ENCODE measurements at regions not wholly inside any gene's neighbourhood (a gene's known extent, or its start where the extent isn't known, plus 50 kb on each side); places are given as distances from the start of the nearest gene placed in this dataset.

- H3K9me3 Mint-ChIP-seq = peaks cover 11% of the 10 kb centered on the region
- no peak overlapping the region for H3K4me3 Mint-ChIP-seq
- H3K27me3 Mint-ChIP-seq = no peaks in the 10 kb centered on the region
- H3K36me3 Mint-ChIP-seq = no peaks in the 10 kb centered on the region
- DNase-seq (ENCODE audit: low spot score in 2 of 2) = no peak
- no peaks in the 10 kb centered on the region for H3K4me1 Mint-ChIP-seq
- ATAC-seq (ENCODE audit: low read depth) = no peak
- no peak overlapping the region for H3K27ac Mint-ChIP-seq
These were observed 904.2 kb upstream of the RAG2 start for GRCh38 chr11:37502202-37502601.

- H3K4me3 Mint-ChIP-seq = no peak overlapping the region
- no peaks in the 10 kb centered on the region for H3K36me3 Mint-ChIP-seq
- no peak for DNase-seq (ENCODE audit: low spot score in 2 of 2)
- no peaks in the 10 kb centered on the region for H3K4me1 Mint-ChIP-seq
- no peaks in the 10 kb centered on the region for H3K27me3 Mint-ChIP-seq
- no peak for ATAC-seq (ENCODE audit: low read depth)
- peaks cover 11% of the 10 kb centered on the region for H3K9me3 Mint-ChIP-seq
- no peak overlapping the region for H3K27ac Mint-ChIP-seq
These were observed 902.4 kb upstream of the RAG2 start for GRCh38 chr11:37500425-37500824.

- DNase-seq (ENCODE audit: low spot score in 2 of 2) = no peak
- Mint-ChIP-seq H3K27ac (no peak overlapping the region), H3K9me3 (peaks cover 7% of the 10 kb centered on the region), H3K27me3 (no peaks in the 10 kb centered on the region), H3K4me1 (no peaks in the 10 kb centered on the region), H3K36me3 (no peaks in the 10 kb centered on the region), H3K4me3 (no peak overlapping the region)
- ATAC-seq (ENCODE audit: low read depth) = no peak
These were observed 899.3 kb upstream of the RAG2 start for GRCh38 chr11:37497326-37497725.

GRCh38 chr11:37496201-37496600 lies 898.2 kb upstream of the RAG2 start:
- Mint-ChIP-seq H3K36me3 (no peaks in the 10 kb centered on the region), H3K27me3 (no peaks in the 10 kb centered on the region), H3K9me3 (peaks cover 7% of the 10 kb centered on the region), H3K4me1 (no peaks in the 10 kb centered on the region), H3K27ac (no peak overlapping the region), H3K4me3 (no peak overlapping the region)
- ATAC-seq (ENCODE audit: low read depth) (no peak), DNase-seq (ENCODE audit: low spot score in 2 of 2) (no peak)

- H3K36me3 Mint-ChIP-seq = no peaks in the 10 kb centered on the region
- no peak for ATAC-seq (ENCODE audit: low read depth)
- H3K27ac Mint-ChIP-seq = no peak overlapping the region
- H3K9me3 Mint-ChIP-seq = peaks cover 1% of the 10 kb centered on the region
- H3K4me3 Mint-ChIP-seq = no peak overlapping the region
- H3K4me1 Mint-ChIP-seq = no peaks in the 10 kb centered on the region
- H3K27me3 Mint-ChIP-seq = no peaks in the 10 kb centered on the region
- no peak for DNase-seq (ENCODE audit: low spot score in 2 of 2)
These were observed 886.3 kb upstream of the RAG2 start for GRCh38 chr11:37484298-37484697.

- peaks cover 1% of the 10 kb centered on the region for H3K9me3 Mint-ChIP-seq
- H3K36me3 Mint-ChIP-seq = no peaks in the 10 kb centered on the region
- no peak overlapping the region for H3K4me3 Mint-ChIP-seq
- no peak for ATAC-seq (ENCODE audit: low read depth)
- H3K4me1 Mint-ChIP-seq = no peaks in the 10 kb centered on the region
- no peak overlapping the region for H3K27ac Mint-ChIP-seq
- DNase-seq (ENCODE audit: low spot score in 2 of 2) = no peak
- H3K27me3 Mint-ChIP-seq = no peaks in the 10 kb centered on the region
These were observed 885.7 kb upstream of the RAG2 start for GRCh38 chr11:37483761-37484160.

GRCh38 chr11:37474889-37475288 lies 876.9 kb upstream of the RAG2 start:
- Mint-ChIP-seq H3K9me3 (peaks cover 1% of the 10 kb centered on the region), H3K27ac (no peak overlapping the region), H3K36me3 (no peaks in the 10 kb centered on the region), H3K4me1 (no peaks in the 10 kb centered on the region), H3K4me3 (no peak overlapping the region), H3K27me3 (no peaks in the 10 kb centered on the region)
- ATAC-seq (ENCODE audit: low read depth) = no peak
- DNase-seq (ENCODE audit: low spot score in 2 of 2) = no peak

- no peaks in the 10 kb centered on the region for H3K36me3 Mint-ChIP-seq
- no peak overlapping the region for H3K27ac Mint-ChIP-seq
- H3K9me3 Mint-ChIP-seq = peaks cover 5% of the 10 kb centered on the region
- no peaks in the 10 kb centered on the region for H3K4me1 Mint-ChIP-seq
- no peaks in the 10 kb centered on the region for H3K27me3 Mint-ChIP-seq
- no peak overlapping the region for H3K4me3 Mint-ChIP-seq
- DNase-seq (ENCODE audit: low spot score in 2 of 2) (no peak), ATAC-seq (ENCODE audit: low read depth) (no peak)
These were observed 870.3 kb upstream of the RAG2 start for GRCh38 chr11:37468344-37468743.

GRCh38 chr11:37465221-37465620 lies 867.2 kb upstream of the RAG2 start:
- ATAC-seq (ENCODE audit: low read depth) = no peak
- DNase-seq (ENCODE audit: low spot score in 2 of 2) = no peak
- H3K4me3 Mint-ChIP-seq = no peak overlapping the region

GRCh38 chr11:37459456-37459855 lies 861.4 kb upstream of the RAG2 start:
- no peaks in the 10 kb centered on the region for H3K4me1 Mint-ChIP-seq
- no peak for ATAC-seq (ENCODE audit: low read depth)
- H3K36me3 Mint-ChIP-seq = no peaks in the 10 kb centered on the region
- H3K27ac Mint-ChIP-seq = no peak overlapping the region
- peaks cover 3% of the 10 kb centered on the region for H3K9me3 Mint-ChIP-seq
- no peaks in the 10 kb centered on the region for H3K27me3 Mint-ChIP-seq
- no peak overlapping the region for H3K4me3 Mint-ChIP-seq
- no peak for DNase-seq (ENCODE audit: low spot score in 2 of 2)

More at GRCh38 chr11:37465221-37465620, 867.2 kb upstream of the RAG2 start:
- no peaks in the 10 kb centered on the region for H3K4me1 Mint-ChIP-seq
- H3K27ac Mint-ChIP-seq = no peak overlapping the region
- peaks cover 5% of the 10 kb centered on the region for H3K9me3 Mint-ChIP-seq
- no peaks in the 10 kb centered on the region for H3K27me3 Mint-ChIP-seq
- H3K36me3 Mint-ChIP-seq = no peaks in the 10 kb centered on the region

GRCh38 chr11:37456746-37457145 lies 858.7 kb upstream of the RAG2 start:
- ATAC-seq (ENCODE audit: low read depth) (no peak), DNase-seq (ENCODE audit: low spot score in 2 of 2) (no peak)
- H3K27ac Mint-ChIP-seq = no peak overlapping the region
- H3K4me1 Mint-ChIP-seq = no peaks in the 10 kb centered on the region
- H3K4me3 Mint-ChIP-seq = no peak overlapping the region
- H3K27me3 Mint-ChIP-seq = no peaks in the 10 kb centered on the region
- peaks cover 1% of the 10 kb centered on the region for H3K9me3 Mint-ChIP-seq
- H3K36me3 Mint-ChIP-seq = no peaks in the 10 kb centered on the region

GRCh38 chr11:37451903-37452302 lies 853.9 kb upstream of the RAG2 start:
- H3K36me3 Mint-ChIP-seq = no peaks in the 10 kb centered on the region

GRCh38 chr11:37450613-37451012 lies 852.6 kb upstream of the RAG2 start:
- ATAC-seq (ENCODE audit: low read depth) = no peak
- no peak for DNase-seq (ENCODE audit: low spot score in 2 of 2)
- Mint-ChIP-seq H3K36me3 (no peaks in the 10 kb centered on the region), H3K27ac (no peak overlapping the region), H3K4me3 (no peak overlapping the region), H3K9me3 (peaks cover 2% of the 10 kb centered on the region), H3K27me3 (no peaks in the 10 kb centered on the region), H3K4me1 (no peaks in the 10 kb centered on the region)

More at GRCh38 chr11:37451903-37452302, 853.9 kb upstream of the RAG2 start:
- no peaks in the 10 kb centered on the region for H3K4me1 Mint-ChIP-seq
- no peak overlapping the region for H3K4me3 Mint-ChIP-seq
- DNase-seq (ENCODE audit: low spot score in 2 of 2) = no peak
- H3K27ac Mint-ChIP-seq = no peak overlapping the region
- H3K9me3 Mint-ChIP-seq = peaks cover 2% of the 10 kb centered on the region
- ATAC-seq (ENCODE audit: low read depth) = no peak
- no peaks in the 10 kb centered on the region for H3K27me3 Mint-ChIP-seq

- no peak for ATAC-seq (ENCODE audit: low read depth)
- Mint-ChIP-seq H3K4me3 (no peak overlapping the region), H3K9me3 (peaks cover 2% of the 10 kb centered on the region), H3K36me3 (no peaks in the 10 kb centered on the region), H3K27me3 (no peaks in the 10 kb centered on the region), H3K4me1 (no peaks in the 10 kb centered on the region), H3K27ac (no peak overlapping the region)
- no peak for DNase-seq (ENCODE audit: low spot score in 2 of 2)
These were observed 851.1 kb upstream of the RAG2 start for GRCh38 chr11:37449146-37449545.

- ATAC-seq (ENCODE audit: low read depth) = no peak
- Mint-ChIP-seq H3K36me3 (no peaks in the 10 kb centered on the region), H3K27ac (no peak overlapping the region), H3K4me1 (no peaks in the 10 kb centered on the region), H3K9me3 (no peaks in the 10 kb centered on the region), H3K4me3 (no peak overlapping the region), H3K27me3 (no peaks in the 10 kb centered on the region)
- no peak for DNase-seq (ENCODE audit: low spot score in 2 of 2)
These were observed 844.5 kb upstream of the RAG2 start for GRCh38 chr11:37442576-37442975.

Measured in memory B cell (primary cell).